ENCODE measurements at regions not wholly inside any gene's neighbourhood (a gene's known extent, or its start where the extent isn't known, plus 50 kb on each side); places are given as distances from the start of the nearest gene placed in this dataset.

DNA sequence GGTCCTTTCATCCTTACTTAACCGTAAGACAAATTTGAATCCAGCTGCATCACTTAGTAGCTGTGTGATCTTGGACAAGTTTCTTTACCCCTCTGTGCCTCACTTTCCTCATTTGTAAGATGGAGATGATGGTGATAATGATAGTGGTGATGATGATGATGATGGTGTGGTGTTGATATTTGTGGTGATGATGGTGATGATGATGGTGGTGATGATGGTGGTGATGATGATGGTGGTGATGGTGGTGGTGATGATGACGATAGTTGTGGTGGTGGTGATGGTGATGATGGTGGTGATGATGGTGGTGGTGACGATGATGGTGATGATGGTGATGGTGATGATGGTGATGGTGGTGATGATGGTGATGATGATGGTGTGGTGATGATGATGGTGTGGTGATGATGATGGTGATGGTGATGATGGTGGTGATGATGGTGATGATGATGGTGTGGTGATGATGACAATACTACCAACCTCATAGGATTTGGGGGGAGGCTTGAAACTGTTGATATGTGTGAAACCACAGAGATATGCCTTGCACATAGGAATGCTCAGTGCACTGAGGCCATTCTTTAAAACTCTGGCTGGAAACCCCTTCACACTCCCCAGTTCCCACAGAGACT lies 233.2 kb downstream of the LY86 start:
- TF ChIP-seq, protein P1, sequence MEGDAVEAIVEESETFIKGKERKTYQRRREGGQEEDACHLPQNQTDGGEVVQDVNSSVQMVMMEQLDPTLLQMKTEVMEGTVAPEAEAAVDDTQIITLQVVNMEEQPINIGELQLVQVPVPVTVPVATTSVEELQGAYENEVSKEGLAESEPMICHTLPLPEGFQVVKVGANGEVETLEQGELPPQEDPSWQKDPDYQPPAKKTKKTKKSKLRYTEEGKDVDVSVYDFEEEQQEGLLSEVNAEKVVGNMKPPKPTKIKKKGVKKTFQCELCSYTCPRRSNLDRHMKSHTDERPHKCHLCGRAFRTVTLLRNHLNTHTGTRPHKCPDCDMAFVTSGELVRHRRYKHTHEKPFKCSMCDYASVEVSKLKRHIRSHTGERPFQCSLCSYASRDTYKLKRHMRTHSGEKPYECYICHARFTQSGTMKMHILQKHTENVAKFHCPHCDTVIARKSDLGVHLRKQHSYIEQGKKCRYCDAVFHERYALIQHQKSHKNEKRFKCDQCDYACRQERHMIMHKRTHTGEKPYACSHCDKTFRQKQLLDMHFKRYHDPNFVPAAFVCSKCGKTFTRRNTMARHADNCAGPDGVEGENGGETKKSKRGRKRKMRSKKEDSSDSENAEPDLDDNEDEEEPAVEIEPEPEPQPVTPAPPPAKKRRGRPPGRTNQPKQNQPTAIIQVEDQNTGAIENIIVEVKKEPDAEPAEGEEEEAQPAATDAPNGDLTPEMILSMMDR (conservative IDR thresholded peaks at IDR 0.05; ENCODE audit: low read depth, low read length), result no peak
- H3K4me3 ChIP-seq (ENCODE audit: low read length), result no peak overlapping the region
- no peak for DNase-seq (ENCODE audit: low read depth)

DNA sequence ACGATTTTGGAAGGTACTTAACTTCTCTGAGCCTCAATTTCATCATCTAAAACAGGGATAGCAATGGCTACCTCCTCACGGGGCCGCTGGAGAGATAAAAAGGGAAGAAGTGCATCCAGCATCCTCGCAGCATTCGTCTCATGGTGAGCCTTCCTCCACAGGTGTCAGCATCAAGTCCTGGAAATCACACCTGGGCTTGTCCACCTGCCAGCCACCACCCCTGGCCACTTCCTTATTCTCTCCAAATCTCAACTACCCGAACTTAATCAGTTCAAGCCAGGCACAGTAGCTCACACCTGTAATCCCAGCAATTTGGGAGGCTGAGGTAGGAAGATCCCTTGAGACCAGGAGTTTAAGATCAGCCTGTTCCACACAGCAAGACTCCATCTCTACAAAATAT lies 234.5 kb downstream of the LY86 start:
- H3K4me3 ChIP-seq (ENCODE audit: low read length), result no peak overlapping the region
- TF ChIP-seq, protein P1 (conservative IDR thresholded peaks at IDR 0.05; ENCODE audit: low read depth, low read length), result no peak
- no peak for DNase-seq (ENCODE audit: low read depth)

DNA sequence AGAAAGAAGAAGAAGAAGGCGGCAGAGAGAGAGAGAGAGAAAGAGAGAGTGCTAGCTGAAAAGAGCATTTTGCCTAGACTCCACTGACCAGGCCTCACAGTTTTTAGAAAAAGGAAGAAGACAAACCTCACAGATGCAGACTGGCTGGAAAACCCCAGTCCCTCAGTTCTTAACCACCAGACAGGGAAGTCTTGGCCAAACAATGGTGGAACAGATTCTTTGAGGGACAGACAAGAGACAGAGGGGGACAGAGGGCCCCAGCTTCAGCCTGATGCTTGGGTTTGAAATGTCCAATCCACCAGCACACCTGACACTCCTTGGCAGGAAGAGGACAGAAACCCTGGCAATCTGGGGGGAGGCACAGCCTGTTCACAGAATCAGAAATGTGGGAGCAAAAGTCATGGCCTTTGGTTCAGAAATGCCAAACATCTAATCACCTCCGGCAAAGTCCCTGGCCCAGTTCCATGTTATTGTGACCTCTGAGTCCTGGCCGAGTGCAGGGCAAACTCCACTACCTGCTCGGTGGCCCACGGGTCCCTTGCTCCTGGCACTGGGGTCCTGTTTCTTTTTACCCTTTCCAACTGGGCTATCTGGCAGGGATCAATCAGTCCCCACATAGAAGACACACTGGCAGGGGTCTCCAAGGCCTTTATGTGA lies 235.2 kb downstream of the LY86 start:
- DNase-seq (ENCODE audit: low read depth), result no peak
- H3K4me3 ChIP-seq (ENCODE audit: low read length), result no peak overlapping the region
- TF ChIP-seq, protein P1 (conservative IDR thresholded peaks at IDR 0.05; ENCODE audit: low read depth, low read length), result no peak

DNA sequence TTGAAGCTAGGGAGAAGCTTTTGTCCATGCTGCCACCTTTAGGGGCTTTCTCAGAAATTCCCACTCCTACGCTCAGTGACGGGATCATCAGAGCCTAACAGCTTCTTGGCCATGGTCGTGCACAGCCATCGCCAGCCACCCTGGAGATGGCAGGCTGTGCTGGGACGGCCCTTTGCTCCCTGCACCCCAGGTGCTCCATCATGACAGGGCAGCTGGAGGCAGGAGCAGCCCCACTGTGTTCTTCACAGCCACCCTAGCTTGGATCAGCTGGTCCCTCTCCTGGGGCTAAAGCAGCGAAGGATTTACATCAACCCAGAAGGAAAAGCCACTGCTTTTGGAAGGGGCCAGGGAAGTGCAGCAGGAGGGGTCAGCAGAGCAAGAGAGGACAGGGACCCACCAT lies 235.9 kb downstream of the LY86 start:
- DNase-seq (ENCODE audit: low read depth), result no peak
- H3K4me3 ChIP-seq (ENCODE audit: low read length), result no peak overlapping the region
- TF ChIP-seq, protein P1 (conservative IDR thresholded peaks at IDR 0.05; ENCODE audit: low read depth, low read length), result no peak

DNA sequence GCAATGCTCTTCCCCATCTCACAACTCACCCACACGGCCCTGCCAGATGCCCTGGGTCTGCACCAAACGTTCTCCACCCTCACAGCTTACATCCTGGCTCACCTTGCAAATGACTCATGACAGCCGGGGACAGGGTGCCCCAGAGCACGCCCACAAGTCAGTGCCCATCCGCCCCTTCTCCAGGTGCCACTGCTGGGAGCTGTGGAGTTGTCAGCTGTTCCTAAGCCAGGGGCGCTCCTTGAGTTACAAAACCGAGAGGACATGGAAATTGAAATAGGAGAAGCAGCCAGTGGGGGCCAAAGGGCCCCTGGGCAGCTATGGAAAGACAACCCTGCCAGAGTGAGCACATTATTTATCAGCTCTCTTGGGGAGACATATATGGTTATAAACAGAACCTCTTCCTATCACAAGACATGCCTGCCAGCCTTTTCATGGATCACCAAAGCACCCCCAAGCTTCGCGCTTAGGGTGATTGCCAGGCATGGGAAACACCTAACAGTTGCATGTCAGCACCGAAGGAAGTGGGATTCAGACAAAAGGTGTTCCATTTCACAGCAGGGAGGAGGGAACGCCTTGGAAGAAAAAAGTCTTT lies 236.8 kb downstream of the LY86 start:
- TF ChIP-seq, protein P1 (conservative IDR thresholded peaks at IDR 0.05; ENCODE audit: low read depth, low read length), result no peak
- no peak for DNase-seq (ENCODE audit: low read depth)
- H3K4me3 ChIP-seq (ENCODE audit: low read length), result no peak overlapping the region

DNA sequence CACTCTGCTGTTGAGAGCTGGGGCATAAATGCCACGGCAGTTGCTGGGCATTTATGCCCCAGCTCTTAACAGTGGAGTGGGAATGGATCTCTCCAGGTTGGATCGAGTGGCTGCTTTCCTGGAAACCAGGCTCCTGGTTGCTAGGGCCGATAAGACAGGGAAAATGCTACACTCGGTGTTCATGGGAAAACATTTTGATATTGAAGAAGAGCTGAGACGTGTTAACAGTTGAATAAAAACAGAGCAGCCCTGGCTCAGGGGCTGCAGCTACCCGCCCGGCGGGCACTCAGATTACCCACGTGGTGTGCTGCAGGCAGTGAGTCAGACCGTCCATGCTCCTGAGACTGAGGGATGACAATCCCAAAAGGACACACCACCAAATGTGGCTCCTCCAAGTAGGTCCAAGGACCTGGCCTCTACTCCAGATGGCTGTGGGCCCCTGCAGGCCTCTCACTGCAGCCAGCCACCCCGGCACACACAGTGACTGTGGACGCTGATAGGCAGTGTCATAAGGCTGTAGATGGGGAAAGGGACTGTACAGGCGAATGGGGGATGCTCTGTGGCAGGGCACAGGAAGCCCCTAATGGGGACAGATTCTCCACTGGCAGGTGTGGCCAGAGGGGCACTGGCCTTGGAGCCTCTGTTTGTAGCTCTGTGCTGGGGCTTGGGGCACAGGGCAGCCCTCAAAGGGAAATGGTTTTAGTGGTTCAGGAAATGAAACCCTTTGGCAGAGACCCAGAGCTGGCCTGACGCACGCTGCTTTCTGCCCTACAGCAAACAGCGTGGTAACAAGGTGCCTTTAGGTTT lies 237.8 kb downstream of the LY86 start:
- TF ChIP-seq, protein P1 (conservative IDR thresholded peaks at IDR 0.05; ENCODE audit: low read depth, low read length), result no peak
- no peak overlapping the region for H3K4me3 ChIP-seq (ENCODE audit: low read length)
- DNase-seq (ENCODE audit: low read depth), result no peak
